IPS-NIHi7 (cell line): ENCODE measurements at regions not wholly inside any gene's neighbourhood (a gene's known extent, or its start where the extent isn't known, plus 50 kb on each side); places are given as distances from the start of the nearest gene placed in this dataset.

Source experiments
- DNase-seq: peaks from one replicate; pipeline ENCODE4 v3.0.0; 2012; ENCODE audit warnings: mixed read lengths; ENCODE audit errors: extremely low spot score

DNA sequence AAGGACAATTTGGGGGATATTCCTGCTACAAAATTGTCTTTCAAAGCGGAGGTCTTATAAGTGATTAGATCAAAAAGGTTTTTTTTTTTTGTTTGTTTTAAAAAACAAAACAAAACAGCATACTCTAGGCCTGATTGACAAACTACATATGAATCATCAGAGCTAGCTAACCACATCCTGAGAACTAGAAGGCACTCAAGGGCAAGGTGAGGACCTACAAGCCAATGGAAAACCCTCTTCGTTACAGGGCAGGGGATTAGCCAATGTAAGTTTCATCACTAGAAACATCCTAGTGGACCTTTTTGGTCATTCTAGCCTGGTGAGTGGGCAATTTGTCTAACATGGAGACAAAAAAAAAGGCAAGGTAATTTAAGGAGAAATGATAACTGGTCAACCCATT lies 428.6 kb downstream of the RFC3 start:
- no peak for DNase-seq

DNA sequence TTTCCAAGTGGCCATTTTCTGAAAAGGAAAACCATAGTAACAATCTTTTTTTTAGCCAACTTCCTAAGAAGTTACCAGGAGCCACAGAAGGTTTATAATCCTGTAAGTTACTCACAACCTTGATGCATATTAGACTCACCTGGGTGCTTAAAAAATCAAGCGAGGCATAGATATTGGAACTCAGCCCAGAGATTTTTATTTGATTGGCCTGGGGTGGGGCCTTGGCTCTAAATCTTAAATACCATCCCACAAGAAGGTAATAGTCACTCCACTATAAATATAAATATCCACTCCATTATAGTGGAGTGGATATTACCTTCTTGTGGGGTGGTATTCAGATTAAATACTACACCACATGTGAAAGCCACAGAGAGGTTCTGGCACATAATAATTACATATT lies 429.6 kb downstream of the RFC3 start:
- no peak for DNase-seq

DNA sequence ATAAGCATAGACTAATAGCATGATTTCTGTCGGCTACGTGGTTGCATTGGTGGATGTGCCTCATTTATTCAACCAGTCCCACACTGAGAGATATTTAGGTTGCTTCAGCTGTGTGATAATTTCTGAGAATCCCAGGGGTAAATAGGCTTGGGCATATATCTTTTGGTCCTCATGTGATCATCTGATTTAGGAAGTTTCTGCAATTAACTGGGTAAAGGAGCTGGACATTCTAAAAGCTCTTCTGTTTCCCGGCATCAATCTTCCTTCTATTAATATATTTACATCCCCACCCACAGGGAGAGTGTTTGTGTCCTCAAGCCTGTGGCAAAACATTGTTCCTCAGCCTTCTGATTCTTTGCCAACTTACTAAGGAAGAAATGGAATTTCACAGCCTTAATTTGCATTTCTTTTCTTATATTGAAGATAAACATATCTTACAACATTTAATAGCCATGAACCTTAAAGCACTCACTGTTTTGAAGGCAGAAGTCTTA lies 431.6 kb downstream of the RFC3 start:
- DNase-seq, result no peak

DNA sequence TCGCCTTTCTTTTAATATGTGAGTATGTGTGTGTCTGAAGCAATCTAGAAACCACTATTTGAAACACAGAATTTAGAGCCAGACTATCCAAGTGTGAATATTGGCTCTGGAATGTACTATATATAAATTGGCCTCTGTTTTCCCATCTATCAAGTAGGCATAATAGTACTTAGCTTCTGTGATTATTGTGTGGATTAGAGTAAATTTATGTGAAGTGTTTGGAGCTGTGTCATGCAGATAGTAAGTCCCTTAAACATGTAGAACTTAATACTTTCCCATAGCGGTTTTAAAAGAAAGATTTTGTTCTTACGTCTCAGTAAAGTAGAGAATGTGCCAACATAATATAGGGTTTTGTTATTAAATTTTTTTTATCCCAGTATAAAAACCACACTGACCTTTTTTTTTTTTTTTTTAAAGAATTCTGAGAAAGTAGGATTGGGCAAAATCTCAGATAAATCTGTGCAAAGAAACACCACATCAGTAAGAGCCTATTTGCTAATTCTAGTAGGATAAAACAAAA lies 432.3 kb downstream of the RFC3 start:
- DNase-seq, result no peak

DNA sequence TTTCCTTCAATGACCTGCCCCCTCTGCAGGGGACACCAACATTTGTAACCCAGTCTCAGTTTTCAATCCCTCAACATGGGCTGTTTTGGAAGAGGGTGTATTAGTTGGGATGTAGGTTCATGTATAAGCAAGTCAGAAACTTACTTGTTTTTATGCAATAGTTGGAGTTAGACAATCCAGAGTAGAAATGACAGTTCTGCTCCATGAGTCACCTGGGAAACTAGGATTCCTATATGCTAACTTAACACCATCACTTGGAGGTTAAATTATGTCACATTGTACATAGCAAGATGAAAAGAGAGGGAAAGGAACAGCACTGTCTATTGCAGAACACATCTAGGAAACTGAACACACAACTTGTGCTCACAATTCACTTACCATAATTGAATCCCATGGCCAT lies 436.4 kb downstream of the RFC3 start:
- no peak for DNase-seq

DNA sequence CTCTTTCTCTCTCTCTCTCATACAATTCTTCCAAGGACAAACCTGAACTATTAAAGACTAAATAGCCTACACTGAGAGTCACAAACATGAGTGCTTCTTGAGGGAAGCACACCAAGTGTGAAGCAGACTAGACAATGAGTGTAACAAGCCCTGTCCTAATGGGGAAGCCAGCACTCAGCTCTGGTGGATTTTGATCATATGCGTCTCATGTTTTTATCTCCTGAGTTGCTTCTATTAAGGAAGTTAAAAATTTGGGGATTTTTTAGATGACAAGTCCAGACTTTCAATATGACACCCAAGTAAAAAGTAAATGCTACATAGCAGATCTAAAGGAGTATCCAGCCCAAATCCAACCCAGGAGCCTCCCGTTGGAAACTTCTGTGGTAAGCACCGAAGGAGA lies 437.8 kb downstream of the RFC3 start:
- DNase-seq, result no peak

DNA sequence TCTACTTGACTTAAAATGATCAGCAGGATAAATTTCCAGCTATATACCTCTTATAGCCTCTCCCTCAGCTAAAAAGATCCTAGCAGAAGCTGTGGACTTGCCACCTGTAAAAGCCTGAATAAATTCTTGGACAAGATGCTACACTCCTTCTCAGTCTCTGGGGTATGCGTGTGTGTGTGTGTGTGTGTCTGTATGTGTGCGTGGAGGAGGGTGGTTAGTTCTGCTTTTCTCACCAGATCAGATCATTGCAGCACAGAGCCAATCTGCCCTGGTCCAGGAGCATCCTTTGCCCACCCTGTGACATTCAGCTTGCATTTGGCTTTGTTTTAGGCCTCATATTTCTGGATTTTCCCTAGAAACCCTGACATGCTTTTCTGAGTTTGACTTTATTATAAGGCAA lies 438.3 kb downstream of the RFC3 start:
- no peak for DNase-seq

DNA sequence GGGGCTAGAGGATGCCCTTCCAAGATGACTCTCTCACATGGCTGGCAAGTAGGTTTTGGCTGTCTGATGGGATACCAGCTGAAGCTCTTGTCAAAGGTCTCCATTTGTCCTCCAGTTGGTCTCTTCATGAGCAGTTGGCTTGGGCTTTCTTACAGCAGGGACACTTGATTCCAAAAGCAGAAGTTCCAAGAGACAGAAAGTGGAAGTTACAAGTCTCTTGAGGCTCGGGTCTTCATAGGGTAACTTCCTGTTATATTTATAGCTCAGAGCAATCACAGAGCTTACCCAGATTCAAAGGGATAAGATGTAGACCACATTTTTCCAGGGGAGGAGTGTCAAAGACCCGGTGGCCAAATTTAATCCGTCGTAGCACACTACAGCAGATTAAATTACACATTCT lies 440.0 kb downstream of the RFC3 start:
- no peak for DNase-seq

DNA sequence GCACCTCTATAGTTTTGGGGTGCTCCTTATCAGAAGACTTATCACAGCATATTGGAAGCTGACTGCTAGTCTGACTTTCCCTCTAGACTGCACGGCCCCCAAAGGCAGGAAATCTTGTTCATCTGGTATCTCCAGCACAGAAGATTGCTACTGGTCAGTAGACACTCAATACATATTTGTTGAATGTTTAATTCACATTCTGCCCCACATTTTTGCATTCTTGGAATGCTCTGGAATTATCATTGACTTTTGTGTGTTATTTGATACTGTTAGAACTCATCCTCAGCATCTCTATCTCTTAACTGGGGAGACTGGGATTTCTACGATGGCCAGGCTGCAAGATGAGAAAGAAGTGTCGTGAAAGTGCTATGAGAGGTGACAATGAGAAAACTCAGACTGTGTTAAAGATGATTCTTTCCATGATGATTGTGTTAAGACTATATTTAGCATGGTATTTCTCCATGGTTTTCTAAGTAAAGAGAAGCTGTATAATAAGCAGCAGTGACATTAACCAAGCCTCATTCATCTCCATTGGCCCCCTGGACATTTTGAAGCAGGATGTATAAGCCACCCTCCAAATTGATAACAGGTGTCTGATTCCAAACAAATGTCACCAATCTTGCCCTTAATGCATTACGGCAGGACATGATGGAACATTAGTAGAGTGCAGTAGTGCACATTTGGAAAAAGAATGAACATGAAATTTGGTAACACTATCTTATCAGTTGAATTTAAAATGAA lies 440.9 kb downstream of the RFC3 start:
- no peak for DNase-seq

DNA sequence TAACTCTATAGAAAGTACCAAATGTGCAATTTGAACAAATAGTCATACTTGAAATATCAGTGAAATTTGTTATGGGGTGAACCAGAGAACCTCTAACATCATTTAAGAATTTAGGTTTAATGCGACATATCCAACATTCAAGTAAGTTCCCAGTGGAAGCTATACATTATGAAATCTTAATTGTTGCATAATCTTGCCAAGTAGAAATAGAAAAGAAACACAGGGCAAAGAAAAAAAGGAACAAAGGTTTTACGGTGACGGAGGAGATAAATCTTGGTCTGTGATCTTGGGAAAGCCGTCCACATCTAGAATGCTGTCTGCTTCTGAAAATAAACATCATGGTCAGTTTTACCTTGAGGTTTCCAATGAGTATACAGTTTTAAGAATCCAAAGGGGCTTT lies 445.7 kb downstream of the RFC3 start:
- DNase-seq, result no peak

DNA sequence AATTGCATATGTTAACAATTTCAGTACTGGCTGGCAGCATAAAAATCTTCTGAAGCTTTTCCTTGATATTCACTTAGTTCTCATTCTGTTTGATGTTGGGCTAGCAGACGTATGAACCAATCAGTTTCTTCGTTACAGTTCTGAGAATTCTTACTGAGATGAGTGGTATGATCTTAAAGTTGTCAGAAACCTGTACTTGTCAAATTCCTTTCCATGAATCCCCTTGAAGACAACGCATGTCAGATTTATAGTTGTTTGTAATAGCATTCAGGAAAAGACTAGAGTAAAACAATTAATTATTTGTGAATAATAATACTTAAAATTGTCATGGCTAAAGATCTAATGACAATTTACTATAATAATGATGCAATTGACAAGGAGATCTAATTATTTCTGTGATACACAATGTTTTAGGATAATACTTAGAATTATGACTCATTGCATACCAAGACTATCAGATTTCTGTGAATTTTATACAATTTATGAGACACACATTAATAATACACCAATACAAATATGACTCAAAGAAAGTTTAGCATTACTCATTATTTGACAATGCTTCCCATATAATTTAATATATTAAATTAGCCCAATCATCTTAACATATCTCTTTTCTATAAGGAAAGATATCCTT lies 447.2 kb downstream of the RFC3 start:
- DNase-seq, result no peak

DNA sequence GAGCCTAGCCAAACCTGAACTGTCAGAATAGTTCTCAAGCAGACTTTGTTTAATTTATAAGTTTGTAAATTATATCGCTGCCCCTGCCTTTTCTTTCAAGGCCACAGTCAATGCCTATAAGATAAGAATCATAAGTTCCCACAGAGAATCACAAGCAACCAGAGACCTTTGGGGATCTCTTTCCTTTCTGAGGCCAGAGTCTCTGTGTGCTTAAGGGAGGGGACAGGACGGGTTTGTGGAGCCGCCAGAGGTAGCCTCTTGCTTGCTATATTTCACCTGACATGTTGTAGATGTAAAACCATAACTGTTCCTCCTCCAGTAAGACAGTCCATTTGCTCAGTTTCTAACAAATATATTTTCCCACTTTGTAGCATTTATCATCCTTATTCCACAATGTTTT lies 458.8 kb downstream of the RFC3 start:
- no peak for DNase-seq

DNA sequence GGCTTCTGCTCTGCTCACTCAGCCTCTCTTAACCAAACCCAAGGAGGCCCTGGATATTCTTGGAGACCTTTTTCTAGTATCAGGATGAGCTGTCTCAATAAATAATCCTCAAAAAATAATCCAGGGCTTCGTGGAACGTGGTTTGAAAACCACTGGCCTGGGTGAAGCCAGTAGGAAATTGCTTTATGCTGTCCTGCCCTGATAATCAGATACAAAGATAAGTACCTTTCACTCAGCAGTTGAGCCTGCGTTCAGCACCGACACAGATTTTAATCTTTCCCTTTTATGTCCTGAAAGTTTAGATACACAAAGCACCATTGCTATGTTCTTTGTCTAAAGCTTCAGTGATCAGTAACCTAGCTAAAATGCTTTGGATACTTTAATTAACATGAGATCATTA lies 460.0 kb downstream of the RFC3 start:
- DNase-seq, result no peak

DNA sequence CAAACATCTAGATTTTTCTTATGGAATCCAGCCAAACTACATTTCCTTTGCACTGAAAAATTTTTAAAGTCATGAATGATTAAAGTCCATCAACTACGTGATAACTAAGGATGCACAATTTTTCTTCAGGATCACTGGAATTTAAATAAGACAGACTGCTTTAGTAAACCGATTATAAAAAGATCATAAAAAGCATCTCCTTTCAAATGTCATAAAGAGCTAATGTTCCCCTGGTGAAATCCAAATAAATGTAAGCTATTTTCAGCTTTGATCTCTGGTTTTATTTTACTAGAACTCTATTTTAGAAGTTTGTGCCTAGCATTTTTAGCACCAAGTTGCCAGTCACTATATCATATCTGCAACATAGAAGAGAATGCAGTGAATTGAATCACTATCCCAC lies 460.8 kb downstream of the RFC3 start:
- no peak for DNase-seq

DNA sequence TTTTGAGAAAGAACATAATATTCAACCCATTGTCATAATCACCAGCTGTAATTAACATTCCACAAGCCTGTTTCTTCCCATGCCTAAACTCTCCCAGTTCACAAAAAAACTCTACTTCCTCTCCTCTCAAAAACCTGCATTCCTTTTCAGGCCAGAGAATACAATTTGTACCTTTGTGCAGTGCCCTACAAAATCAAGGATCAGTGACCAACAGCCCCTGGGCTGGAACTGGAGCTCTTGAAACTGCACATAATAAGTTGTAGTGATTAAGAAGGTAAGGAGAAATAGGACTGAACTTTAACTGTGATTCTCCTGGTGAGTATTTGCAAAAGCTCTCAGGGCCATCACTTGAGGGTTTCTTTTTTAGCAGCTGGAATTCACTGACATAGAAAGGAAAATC lies 472.7 kb downstream of the RFC3 start:
- no peak for DNase-seq

DNA sequence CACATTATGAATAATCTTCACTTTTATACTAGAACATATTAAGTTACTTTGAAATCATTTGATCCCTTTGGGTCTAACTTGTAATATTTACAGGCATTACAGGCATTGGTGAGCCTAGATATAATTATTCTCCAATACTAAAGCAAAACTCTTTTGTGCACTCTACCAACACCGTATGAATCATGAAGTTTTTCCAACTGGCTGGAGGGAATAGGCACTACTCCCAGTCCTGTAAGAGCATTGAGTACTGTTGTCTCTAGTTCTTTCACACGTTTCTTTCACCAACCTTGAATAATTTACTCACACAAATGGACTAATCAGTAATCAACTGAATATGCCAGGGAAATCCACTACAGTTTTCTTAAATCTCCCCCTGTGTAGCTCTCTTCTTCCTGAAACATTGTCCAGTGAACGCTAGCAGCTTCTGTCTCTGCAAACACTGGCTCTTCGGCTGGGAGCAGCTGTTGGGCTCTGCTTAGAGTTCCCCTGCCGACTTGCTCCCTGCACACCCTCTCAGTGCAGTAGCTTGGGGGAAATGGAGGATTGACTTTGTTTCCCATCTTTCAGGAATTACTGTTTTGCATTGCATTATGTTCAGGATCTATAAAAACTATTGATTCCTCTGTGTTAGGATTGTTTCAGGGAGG lies 476.7 kb downstream of the RFC3 start:
- no peak for DNase-seq

DNA sequence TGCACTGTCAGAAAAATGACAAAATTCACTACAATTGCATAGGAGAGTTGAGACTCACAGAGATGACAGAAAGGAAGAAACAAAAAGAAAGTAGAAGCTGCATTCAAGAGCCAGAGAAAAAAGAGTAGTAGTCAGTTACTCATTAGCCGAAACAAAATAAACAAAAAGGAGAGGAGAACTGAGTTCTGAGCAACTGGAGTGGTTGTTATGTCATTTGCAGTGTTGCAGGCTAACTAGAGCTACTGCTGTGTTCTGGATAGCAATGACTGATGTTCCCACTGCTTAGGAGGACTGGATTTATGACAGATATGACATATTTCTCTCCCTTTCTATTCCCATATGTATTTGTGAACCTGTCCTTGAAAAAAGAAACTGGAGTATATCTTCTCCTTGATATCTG lies 482.6 kb downstream of the RFC3 start:
- no peak for DNase-seq

DNA sequence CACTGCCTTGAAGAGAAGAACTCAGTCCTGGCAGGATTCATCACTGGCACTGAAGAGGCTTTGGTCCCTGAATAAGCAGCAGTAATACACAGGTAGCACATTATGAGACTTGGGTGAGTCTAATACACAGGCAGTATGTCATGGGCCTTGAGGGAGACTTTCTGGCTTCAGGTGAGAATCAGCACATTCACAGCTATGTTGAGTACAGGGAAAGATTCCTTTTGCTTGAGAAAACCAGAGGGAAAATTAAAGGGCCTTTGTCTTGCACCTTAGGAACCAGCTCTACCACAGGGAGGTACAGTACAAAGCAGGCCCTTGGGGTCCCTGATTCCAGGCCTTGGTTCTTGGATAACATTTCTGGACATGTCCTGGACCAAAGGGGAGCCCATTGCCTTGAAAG lies 484.6 kb downstream of the RFC3 start:
- no peak for DNase-seq

DNA sequence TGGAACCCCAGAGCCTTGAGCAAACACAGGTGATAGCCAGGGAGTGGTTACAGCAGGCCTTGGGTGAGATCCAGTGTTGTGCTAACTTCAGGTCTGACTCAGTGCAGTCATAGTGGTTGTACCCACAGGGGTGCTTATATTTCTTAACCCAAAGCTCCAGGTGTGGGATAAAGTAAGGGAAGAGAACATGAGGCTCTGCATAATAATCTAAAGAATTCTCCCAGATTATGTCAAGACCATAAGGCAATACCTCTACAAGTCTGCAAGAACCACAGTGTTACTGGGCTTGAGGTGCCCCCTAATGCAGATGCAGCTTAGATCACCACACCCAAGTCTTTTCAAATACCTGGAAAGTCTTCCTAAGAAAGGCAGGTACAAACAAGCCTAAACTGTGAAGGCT lies 485.4 kb downstream of the RFC3 start:
- no peak for DNase-seq

DNA sequence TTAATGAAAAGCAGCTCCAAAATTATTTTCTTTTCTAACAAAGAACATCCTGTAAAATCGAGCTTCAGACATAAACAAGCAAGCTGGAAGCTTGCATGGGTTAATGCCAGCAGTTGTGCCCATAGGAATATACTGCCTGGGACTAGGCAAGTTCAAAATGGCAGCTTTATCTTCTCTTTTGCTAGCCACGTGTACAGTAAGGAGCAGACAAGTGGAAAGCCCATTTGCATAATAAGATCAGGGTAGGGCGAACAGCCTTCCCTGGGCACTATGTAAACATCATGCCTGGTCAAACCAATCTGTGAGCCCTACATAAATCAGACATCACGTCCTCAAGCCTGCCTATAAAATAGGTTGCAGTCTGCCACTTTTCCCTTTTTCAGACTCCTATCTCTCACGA lies 489.7 kb downstream of the RFC3 start:
- no peak for DNase-seq

DNA sequence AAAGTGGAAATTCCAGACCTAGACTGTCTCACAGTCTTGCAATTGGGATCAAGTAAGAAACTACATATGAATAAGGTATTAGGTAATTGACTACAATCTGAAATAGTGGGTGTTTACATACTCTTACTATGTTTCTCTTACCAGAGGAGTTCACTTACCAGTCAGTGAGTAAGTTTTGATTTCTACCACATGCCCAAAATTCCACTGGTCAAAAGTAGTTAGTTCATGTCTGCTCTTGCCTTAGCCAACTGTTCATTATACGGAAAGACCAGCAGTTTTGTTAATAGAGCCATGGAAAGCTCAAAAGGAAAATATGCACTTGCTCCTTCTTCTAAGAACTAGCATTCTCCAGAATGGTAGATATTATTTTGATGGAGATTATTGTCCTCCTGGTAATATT lies 490.8 kb downstream of the RFC3 start:
- DNase-seq, result no peak

DNA sequence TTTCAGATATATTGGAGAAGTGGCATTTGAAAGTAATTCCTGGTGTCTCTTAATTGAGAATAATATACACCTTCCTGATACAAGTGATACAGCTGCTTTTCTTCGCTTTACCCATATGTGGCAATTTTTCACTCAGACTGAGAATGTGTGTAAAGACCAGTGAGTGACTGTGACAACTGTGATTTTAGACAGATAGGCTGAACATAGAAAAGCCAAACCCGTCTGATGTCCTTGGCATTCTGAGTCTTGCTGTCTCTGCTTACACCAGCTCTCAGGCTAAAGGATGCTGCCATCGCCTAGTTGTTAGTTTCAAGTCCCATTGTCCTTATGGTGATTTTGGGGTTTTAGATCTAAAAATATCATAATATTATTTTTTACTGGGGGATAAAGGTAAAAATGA lies 492.6 kb downstream of the RFC3 start:
- DNase-seq, result no peak

DNA sequence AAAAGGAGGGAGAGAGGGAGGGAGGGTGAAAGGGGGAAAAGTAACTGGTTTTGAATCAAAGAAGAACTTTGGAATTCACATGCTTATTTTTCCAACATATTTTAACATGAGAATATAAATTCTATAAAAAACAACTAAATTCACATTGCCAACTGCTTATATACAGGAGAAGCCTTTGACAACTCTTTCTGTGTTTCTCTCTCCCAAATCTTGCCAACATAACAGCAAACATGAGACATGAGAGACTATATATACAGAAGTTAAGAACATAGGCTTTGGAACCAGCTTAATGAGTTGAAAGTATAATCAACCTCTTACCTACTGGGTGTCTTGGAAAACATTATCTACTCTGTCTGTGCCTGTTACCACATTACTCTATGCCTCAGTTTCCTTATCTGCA lies 493.3 kb downstream of the RFC3 start:
- DNase-seq, result no peak
